COLO829 (cell line): ENCODE measurements at regions not wholly inside any gene's neighbourhood (a gene's known extent, or its start where the extent isn't known, plus 50 kb on each side); places are given as distances from the start of the nearest gene placed in this dataset.

Experiments
- DNase-seq: peaks from one replicate; pipeline ENCODE4 v3.0.0; 2012; ENCODE audit warnings: low spot score

DNA sequence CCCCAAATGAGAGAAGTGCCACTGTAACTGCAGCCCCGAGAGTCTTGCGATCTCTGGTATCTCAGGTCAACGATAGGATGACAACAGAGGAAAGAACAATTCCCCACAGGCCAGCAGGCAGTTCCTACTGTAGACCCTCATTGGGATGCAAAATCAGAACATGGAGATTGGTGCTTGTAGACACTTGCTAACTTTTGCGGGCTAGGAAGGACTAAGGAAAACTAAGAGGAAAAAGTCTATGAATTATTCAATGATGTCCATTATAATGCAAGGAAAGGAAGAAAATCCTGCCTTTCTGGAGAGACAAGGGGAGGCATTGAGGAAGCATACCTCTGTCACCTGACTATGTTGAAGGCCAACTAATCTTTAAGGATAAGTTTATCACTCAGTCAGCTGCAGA, 51.9 kb upstream of the CWC22 start:
- no peak for DNase-seq

DNA sequence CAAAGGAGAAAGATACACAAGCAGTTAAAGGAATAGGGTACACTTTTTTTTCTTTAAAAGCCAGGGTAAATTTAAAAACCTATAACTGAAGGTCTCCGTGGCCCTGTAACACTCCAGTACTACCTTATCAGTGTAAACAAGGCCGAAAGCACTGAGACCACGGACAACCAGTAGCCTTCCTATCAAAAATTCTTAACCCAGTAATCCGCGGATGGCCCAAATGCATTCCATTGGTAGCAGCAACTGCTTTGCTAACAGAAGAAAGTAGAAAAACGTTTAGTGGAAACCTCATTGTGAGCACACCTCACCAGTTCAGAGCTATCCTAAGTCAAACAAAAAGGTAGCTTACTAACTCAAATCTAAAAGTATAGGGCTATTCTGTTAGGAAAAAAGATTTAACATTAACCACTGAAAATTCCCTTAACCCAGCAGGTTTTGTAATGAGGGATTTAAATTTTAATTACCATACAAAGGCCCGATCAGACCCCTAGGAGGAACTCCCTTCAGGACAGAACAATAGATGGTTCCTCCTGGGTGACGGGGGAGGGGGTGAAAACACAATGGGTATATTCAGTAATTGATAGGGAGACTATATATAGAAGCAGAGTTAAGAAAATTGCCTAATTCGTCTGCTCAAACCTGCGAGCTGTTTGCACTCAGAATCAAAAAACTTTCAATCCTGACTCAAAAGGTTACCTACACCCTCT, 50.8 kb upstream of the CWC22 start:
- no peak for DNase-seq
